NOMO-1 (cell line): ENCODE measurements at regions not wholly inside any gene's neighbourhood (a gene's known extent, or its start where the extent isn't known, plus 50 kb on each side); places are given as distances from the start of the nearest gene placed in this dataset.

Experiments used
- DNase-seq, 2 experiments: peaks; one replicate each; lab custom pipeline; 2025; ENCODE audit not compliant: unreplicated experiment in 2 of 2; lab: John Stamatoyannopoulos, UW

GRCh38 chr2:18332477-18332876, 228.0 kb downstream of the RDH14 start:
- DNase-seq: no peak

DNA sequence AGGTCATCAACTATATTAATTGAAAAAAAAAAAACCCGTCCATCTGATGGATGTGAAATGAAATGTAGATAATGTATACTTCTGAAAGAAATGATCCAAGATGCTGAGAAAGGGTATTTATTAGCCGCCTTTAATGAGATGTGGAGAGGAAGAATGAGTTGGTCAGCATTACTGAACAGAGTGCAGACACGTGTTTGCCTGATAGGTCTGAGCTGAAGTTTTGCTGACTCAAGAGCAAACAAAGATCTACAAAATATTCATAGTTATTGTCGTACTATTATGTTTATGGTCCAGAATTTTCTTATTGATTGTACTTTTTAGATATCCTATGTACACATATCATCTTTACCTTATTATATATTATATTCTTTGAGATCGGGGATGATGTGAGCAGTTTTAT, 235.3 kb downstream of the RDH14 start:
- DNase-seq: no peak

DNA sequence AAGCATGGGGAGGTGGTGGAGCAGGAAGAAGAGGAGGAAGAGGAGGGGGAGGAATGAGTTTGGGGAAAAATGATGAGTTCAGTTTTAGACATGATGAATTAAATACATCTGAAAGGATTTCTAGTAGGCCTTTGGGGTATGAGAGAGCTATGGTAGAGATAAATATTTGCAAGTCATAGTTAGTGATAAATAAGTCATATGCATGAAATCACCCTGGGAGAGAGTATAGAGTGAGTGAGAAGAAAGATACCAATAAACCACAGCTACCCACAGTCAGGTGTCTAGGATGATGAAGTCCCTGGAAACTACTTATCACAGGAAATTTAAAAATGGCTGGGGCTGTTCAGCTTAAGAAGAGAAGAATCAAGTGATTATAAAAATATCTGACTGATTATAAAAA, 240.5 kb downstream of the RDH14 start:
- DNase-seq: no peak

DNA sequence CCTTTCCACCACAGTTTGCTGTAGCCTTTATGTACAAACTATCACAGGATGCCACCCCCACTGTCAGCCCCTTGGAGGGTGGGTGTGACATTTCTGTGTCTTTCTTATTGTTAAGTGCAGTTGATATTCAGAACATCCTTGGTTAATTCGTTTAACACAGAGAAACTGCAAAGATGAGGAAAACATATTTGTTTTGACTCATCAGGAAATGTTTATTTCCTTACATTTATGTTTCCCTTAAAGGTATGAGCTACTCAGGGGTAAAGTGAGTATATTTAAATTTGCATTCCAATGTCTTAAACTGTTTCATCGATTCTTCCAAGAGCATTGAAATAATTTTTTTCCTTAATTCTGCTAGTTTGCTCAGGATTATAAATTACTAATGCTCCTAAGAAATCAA, 243.4 kb downstream of the RDH14 start:
- no peak for DNase-seq

DNA sequence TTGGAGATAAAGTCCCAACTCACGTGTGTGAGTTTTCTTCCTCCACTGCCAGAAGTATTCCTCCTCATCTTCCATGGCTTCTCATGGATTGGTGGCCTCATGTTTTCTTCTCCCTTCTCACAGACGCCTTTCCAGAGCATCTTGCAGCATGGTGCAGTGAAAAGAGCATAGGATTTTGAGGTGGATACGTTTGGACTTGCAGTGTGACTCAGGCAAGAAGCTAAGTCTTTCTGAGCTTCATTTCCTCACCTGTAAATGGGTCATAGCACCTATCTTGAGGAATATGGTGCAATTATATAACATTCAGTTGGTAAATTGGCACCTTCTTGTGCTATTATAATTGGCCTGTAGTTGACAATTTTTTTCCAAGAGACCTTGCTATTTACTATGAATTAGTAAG, 247.6 kb downstream of the RDH14 start:
- DNase-seq: no peak

DNA sequence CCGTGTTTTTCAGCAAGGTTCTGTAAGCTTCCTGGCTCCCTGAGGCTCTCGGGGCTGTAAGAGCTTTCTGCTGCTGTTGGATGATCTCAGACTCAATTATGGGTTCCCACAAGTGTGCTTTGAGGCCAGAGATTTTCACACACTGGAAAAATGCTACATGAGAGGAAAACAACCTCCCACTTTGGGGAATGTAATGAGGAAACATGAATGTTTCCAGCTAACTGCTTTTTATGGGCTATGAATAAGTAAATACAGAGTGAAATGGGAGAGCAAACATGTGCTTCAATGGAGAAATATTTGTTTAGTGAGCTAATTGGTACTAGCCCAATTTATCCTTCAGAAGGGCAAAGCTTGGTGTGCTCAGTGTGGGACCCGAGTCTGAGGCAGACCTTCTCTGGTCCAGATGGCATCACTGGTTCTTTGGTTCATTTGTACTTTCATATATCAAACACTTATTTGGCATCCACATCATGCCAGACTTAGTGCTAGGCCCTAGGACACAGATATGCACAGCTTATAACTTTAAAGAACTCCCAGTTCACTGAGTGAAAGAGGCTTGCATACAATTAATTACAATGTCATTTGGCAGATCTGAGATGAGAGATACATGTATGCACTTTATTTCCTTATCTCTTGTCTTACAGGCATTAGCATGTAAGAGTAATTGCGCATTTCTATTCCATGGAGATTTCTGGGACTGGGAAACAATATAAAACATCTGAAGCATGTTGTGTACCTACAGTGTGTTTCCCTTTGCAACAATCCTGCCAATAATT, 248.8 kb downstream of the RDH14 start:
- DNase-seq: no peak

DNA sequence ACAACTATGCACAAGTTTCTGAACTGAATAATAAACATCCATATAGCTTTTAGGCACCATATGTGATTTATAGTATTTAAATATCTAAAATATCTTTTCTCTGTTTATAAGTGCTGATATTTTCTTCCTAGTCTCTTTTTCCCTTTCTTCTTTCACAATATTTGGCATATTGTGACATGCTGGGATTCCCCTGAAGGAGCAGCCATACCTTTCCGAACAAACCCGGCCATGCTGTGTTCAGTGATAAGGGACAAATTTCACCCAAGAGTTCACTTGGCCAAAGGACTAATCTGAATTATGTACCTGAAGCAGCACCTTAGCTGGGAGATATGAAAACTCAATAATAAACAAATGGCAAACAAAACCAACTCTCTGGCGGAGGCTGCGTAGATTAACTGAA, 250.8 kb downstream of the RDH14 start:
- DNase-seq: no peak

- DNase-seq: no peak
Observed at GRCh38 chr2:18309188-18309587, 251.3 kb downstream of the RDH14 start.

DNA sequence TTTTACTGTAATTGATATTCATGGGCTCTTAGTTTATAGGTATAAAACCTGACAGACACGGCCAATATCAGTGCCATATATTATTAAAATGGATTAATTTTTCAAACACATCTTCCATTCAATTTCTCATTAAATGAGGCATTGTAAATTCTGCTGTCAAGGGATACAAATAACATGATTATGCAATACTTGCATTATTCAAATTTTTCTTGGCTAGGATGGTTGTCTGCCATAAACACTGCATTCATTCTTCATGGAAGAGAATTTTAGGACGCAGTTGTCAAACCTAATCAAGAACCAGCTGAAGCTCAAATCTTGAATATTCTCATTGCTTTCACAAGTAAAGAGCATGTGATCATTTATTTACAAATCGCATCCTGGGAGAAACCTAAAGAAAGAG, 255.6 kb downstream of the RDH14 start:
- DNase-seq: no peak

DNA sequence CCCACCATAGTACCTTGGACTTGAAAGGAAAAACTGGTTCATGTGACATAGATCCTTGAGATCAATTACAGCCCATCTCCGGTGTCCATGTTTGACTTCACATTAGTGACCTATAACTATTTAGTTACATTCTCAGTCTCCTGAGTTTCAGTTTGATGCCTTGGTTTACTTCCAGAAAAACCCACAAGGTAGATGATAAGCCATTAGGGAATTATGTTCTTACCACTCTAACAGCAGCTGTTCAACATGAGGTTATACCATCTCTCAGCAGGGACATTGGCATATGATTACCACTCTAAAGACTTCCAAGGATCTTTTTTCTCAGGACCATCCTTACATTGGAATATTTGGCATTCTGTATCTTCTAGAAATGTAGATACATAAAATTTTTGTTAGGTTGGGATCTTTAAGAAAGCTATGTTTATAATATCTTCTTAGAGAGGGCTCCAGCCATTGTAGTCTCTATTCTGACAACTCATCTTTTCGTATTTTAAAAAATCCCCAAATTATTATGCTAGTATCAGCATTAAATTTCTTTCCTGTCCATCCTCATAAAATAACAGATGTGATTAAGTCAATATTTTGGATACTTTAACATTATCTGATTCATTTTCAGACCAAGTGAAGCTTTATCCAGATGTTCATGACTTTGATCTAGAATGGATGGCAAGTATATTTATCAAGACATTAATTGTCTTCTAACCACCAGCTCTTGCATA, 258.9 kb downstream of the RDH14 start:
- DNase-seq: no peak

DNA sequence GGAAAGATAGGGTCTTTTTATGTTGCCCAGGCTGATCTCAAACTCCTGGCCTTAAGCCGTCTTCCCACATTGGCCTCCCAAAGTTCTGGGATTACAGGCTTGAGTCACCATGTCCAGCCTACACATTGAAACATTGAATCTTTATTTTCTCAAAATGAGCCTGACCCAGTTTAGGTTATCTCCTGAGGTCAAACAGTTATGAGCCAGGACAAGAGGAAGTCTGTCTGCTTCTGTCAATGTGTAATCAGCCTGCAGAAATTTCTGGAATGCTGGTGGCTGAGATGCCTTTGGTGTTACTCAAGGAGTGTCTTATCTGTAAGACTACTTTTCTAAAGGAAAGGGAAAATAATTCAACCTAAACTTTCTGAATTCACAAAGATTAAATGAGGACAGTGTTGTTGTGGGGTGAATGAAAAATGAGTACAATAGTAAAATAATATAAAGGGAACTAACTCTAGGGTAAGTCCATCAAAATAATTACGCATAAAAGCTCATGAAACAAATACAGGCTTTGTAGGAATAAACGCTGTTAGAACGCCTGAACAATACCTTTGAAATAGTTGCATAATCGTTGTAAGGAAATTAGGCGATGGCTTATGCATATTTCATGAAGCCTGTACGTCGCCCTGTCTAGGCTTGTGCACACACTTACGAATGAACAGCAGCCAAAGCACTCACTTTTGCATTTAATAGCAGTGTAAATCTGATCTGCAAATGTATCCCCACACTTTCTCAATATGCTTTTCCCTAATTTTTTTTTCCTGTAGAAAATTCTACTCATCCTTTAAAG, 260.8 kb downstream of the RDH14 start:
- DNase-seq: no peak

- DNase-seq: no peak
Observed at GRCh38 chr2:18297534-18298058, 262.9 kb downstream of the RDH14 start.

- DNase-seq: no peak
Observed at GRCh38 chr2:18290386-18290785, 270.1 kb downstream of the RDH14 start.

- DNase-seq: no peak
Observed at GRCh38 chr2:18286897-18287296, 273.6 kb downstream of the RDH14 start.

GRCh38 chr2:18284331-18284730, 276.1 kb downstream of the RDH14 start:
- DNase-seq: no peak

DNA sequence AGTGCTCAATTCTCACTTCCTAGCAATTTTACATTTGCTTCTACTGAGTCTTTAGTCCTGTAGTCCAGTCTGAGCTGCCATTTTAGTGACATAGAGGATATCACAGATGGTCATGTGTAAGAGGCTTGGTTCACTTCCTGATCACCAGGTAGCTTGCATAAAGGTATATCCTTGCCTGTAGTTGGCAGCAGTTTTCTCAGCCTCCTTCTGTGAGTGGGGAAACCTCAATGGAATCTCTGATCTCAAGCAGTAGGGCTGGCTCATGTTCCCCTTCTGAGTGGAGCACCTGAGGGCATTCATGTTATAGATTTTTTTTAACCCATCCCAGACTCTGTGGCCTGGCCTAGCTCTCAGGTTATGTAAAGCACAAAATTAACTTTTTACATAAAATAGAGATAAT, 278.4 kb downstream of the RDH14 start:
- no peak for DNase-seq

DNA sequence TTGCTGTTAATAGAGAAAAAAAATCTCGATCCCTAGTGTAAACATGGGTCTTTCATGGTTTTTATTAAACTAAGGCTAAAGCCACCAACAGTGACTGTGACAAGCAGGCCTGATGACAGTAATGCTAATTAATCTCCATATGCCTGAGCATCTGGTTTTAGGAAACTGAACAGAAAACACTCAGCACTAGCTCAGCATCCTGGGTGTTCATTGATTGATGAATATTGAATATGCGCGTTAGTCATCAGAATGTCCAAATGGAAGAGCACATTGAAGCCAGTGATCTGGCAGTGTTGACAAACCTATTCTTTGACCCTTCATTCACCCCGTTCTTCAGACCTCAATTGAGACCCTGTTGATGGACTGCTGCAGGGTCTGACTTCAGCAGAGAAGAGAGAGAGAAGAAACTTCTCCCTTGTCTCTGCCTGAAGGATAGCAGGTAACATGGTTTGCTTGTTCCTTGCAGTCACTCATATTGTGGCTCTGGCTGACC, 283.8 kb downstream of the RDH14 start:
- no peak for DNase-seq

GRCh38 chr2:18273205-18273604, 287.2 kb downstream of the RDH14 start:
- no peak for DNase-seq

DNA sequence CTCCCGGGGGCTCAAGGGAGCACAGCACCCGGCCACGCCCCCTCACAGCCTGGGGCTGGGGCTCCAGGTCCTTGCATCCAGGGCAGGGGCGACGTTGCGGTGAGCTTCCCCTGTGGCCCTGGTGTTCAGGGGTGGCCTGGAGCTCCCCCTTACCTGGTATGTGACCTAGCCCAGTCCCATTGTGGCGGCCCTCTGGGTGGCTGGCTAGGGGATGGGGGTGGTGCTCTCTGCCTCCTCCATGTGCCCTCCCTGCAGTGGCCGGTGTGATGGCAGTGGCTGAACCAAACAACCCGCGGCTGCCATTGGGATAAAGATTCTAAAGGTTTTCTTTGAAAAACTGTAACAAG, 288.3 kb downstream of the RDH14 start:
- DNase-seq: no peak

DNA sequence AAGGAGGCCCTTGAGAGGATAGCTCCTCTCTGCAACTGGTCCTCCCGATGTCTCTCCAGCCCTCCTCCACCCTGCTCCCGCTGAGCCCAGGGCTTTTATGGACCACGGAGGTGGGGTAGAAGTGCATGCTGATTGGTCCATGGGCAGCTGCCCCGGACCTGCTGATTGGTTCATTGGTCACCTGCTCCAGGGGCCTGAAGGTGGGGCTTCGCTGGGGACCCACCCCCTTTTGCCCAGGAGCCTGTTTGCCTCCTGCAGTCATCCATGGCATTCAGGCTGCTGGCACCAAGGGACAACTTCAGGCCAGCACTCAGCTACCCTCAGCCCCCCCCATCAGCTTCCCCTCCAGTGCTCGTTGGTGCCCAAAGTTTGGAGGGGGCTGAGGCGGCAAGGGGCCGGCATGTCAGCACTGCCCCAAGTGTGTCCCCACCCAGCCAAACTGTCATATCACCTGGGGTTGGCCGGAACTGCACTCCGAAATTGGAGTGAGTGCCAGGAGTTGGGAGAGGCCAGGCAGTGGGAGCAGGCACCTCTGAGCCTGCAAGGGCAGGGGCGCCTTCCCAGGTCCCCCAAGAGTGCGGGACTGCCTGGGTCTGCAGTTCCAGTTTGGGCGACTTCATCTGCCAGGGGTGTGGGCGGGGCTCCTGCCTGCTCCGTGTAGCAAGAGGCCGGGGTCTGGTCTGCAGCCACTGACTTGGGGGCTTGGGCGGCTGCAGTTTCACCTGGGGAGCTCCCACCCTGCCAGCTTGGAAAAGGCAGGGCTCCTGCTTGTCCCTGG, 288.9 kb downstream of the RDH14 start:
- DNase-seq: no peak

DNA sequence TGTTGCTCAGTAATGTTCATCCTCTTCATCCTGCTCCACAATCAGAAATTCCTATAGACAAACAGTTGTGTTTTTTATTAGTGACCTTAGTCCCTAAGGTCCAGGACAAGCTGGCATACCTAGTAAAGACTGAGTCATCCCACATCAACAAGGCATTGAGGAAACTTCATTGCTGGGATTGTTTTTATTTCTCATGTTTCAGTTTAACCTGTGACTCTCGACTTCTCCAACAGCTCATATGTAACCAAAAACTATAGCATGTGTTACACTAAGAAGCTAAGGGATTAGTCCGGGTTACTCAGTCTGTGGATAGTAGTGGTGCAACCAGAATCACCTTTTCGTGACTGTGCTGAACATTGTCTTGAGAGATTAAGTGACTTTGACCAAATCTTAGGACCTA, 292.1 kb downstream of the RDH14 start:
- no peak for DNase-seq
